ENCODE measurements at regions not wholly inside any gene's neighbourhood (a gene's known extent, or its start where the extent isn't known, plus 50 kb on each side); places are given as distances from the start of the nearest gene placed in this dataset.

DNA sequence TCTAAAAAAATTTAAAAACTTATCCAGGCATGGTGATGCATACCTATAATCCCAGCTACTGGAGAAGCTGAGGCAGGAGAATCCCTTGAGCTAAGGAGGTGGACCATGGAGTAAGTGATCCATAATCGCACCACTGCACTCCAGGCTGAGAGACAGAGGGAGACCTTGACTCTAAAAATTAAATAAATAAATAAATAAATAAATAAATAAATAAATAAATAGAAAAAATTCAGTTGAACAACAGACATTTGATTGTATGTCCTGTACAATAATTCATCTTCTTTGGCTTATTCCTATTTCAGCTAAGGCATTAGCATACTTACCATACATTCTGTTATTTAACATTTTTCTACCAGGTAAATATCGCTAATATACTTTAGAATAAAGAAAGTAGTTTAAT lies 726.1 kb upstream of the GALNTL6 start:
- Histone ChIP-seq H3K4me1 (ENCODE audit: insufficient read depth, insufficient read length) (no peaks in the 10 kb centered on the region), H3K4me3 (ENCODE audit: insufficient read length, low read depth) (no peak overlapping the region), H3K9ac (ENCODE audit: insufficient read length, low read depth) (no peak overlapping the region), H3K9me3 (ENCODE audit: insufficient read depth, low read length) (no peaks in the 10 kb centered on the region; the same call in 1 of the 2 replicates), H3K27me3 (ENCODE audit: insufficient read depth, insufficient read length) (no peaks in the 10 kb centered on the region), H3K36me3 (ENCODE audit: insufficient read depth, insufficient read length, low read length) (no peaks in the 10 kb centered on the region)
- no peak for TF ChIP-seq YY1 (IDR thresholded peaks at IDR 0.05; ENCODE audit: insufficient read depth, insufficient read length)
- no peak for TF ChIP-seq ZNF274 (IDR thresholded peaks at IDR 0.05; ENCODE audit: low read depth, low read length)
- TF ChIP-seq SUZ12 (IDR thresholded peaks at IDR 0.05; ENCODE audit: extremely low read depth, insufficient read depth, insufficient read length), result no peak
- DNase-seq (ENCODE audit: low read depth, low spot score), result no peak

DNA sequence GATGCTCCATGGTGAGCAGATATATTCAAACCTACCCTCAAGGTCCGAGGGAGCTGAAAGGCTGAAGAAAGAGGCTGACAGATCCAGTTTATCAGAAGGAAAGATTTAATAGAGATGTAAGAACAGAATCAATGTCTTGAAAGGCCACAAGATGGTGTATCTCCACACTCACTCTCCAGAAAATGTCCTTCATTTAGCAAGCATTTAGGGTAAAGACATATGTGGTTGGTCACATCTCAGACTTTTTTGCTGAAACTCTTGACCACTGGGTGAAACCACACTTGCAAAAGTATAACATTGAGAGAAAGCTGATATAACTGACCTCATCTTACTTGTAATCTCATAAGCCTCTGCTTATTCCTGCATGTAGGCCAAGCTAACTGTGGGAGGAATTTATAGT lies 745.8 kb upstream of the GALNTL6 start:
- no peaks in the 10 kb centered on the region for H3K27me3 ChIP-seq (ENCODE audit: insufficient read depth, insufficient read length)
- H3K9ac ChIP-seq (ENCODE audit: insufficient read length, low read depth), result no peak overlapping the region
- no peak overlapping the region for H3K4me3 ChIP-seq (ENCODE audit: insufficient read length, low read depth)
- TF ChIP-seq SUZ12 (IDR thresholded peaks at IDR 0.05; ENCODE audit: extremely low read depth, insufficient read depth, insufficient read length) (no peak), YY1 (IDR thresholded peaks at IDR 0.05; ENCODE audit: insufficient read depth, insufficient read length) (no peak)
- H3K9me3 ChIP-seq (ENCODE audit: insufficient read depth, low read length), result no peaks in the 10 kb centered on the region
- H3K4me1 ChIP-seq (ENCODE audit: insufficient read depth, insufficient read length), result no peaks in the 10 kb centered on the region
- DNase-seq (ENCODE audit: low read depth, low spot score), result no peak
- no peaks in the 10 kb centered on the region for H3K36me3 ChIP-seq (ENCODE audit: insufficient read depth, insufficient read length, low read length)

DNA sequence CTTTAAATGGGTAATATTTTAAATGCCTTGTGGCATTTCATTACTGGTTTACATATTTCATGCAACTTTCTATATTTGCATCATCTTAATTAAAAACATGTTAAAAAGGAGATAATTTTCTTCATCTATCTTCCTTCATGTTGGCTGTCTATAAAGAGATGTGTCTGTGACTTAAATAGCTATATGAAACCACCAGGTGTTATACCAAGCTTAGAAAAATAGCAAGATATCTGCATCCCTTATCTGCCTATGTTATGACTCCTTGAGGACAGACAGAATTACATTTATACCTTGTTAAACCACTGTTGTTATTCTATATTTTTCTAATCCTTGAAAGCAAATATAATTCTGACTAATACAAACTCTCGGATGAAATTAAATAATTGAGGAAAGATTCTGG lies 763.8 kb upstream of the GALNTL6 start:
- H3K9me3 ChIP-seq (ENCODE audit: insufficient read depth, low read length), result no peaks in the 10 kb centered on the region
- no peaks in the 10 kb centered on the region for H3K27me3 ChIP-seq (ENCODE audit: insufficient read depth, insufficient read length)
- no peak overlapping the region for H3K4me3 ChIP-seq (ENCODE audit: insufficient read length, low read depth)
- no peak overlapping the region for H3K9ac ChIP-seq (ENCODE audit: insufficient read length, low read depth)
- H3K36me3 ChIP-seq (ENCODE audit: insufficient read depth, insufficient read length, low read length), result no peaks in the 10 kb centered on the region
- TF ChIP-seq ZNF274 (IDR thresholded peaks at IDR 0.05; ENCODE audit: low read depth, low read length), result no peak
- no peak for TF ChIP-seq SUZ12 (IDR thresholded peaks at IDR 0.05; ENCODE audit: extremely low read depth, insufficient read depth, insufficient read length)
- TF ChIP-seq YY1 (IDR thresholded peaks at IDR 0.05; ENCODE audit: insufficient read depth, insufficient read length), result no peak
- DNase-seq (ENCODE audit: low read depth, low spot score), result no peak
- H3K4me1 ChIP-seq (ENCODE audit: insufficient read depth, insufficient read length), result no peaks in the 10 kb centered on the region

GRCh38 chr4:171042989-171043524 lies 770.1 kb upstream of the GALNTL6 start:
- H3K36me3 ChIP-seq (ENCODE audit: insufficient read depth, insufficient read length, low read length), result no peaks in the 10 kb centered on the region
- DNase-seq (ENCODE audit: low read depth, low spot score), result no peak
- H3K27me3 ChIP-seq (ENCODE audit: insufficient read depth, insufficient read length), result no peaks in the 10 kb centered on the region
- H3K9ac ChIP-seq (ENCODE audit: insufficient read length, low read depth), result no peak overlapping the region
- H3K4me3 ChIP-seq (ENCODE audit: insufficient read length, low read depth), result no peak overlapping the region
- TF ChIP-seq SUZ12 (IDR thresholded peaks at IDR 0.05; ENCODE audit: extremely low read depth, insufficient read depth, insufficient read length) (no peak), ZNF274 (IDR thresholded peaks at IDR 0.05; ENCODE audit: low read depth, low read length) (no peak), YY1 (IDR thresholded peaks at IDR 0.05; ENCODE audit: insufficient read depth, insufficient read length) (no peak)
- H3K4me1 ChIP-seq (ENCODE audit: insufficient read depth, insufficient read length), result no peaks in the 10 kb centered on the region
- H3K9me3 ChIP-seq (ENCODE audit: insufficient read depth, low read length), result peaks cover 6% of the 10 kb centered on the region; the same call in 1 of the 2 replicates

GRCh38 chr4:171035909-171036308 lies 777.3 kb upstream of the GALNTL6 start:
- Histone ChIP-seq H3K27me3 (ENCODE audit: insufficient read depth, insufficient read length) (no peaks in the 10 kb centered on the region), H3K9me3 (ENCODE audit: insufficient read depth, low read length) (no peaks in the 10 kb centered on the region), H3K9ac (ENCODE audit: insufficient read length, low read depth) (no peak overlapping the region), H3K4me1 (ENCODE audit: insufficient read depth, insufficient read length) (no peaks in the 10 kb centered on the region), H3K36me3 (ENCODE audit: insufficient read depth, insufficient read length, low read length) (no peaks in the 10 kb centered on the region), H3K4me3 (ENCODE audit: insufficient read length, low read depth) (no peak overlapping the region)
- TF ChIP-seq ZNF274 (IDR thresholded peaks at IDR 0.05; ENCODE audit: low read depth, low read length) (no peak), SUZ12 (IDR thresholded peaks at IDR 0.05; ENCODE audit: extremely low read depth, insufficient read depth, insufficient read length) (no peak), YY1 (IDR thresholded peaks at IDR 0.05; ENCODE audit: insufficient read depth, insufficient read length) (no peak)
- no peak for DNase-seq (ENCODE audit: low read depth, low spot score)

DNA sequence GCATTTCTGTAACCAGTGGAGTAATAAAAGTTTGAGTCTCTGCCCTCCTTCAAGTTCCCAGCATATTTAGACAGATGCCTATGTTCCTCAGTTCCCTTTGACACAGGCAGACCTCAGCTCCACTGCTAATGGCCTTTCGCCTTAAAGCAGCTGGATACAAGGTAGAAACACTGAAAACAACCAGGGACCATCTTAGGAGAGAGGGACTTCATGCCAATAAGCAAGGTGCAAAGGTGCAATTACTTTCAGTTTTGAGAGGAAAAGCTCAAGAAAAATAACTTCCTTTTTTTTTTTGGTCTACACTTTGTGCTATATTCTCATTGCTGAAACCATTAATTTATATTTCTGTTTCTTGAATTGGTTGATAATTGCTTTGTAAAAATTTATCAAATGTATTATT lies 781.9 kb upstream of the GALNTL6 start:
- no peaks in the 10 kb centered on the region for H3K4me1 ChIP-seq (ENCODE audit: insufficient read depth, insufficient read length)
- no peak overlapping the region for H3K4me3 ChIP-seq (ENCODE audit: insufficient read length, low read depth)
- H3K36me3 ChIP-seq (ENCODE audit: insufficient read depth, insufficient read length, low read length), result no peaks in the 10 kb centered on the region
- no peaks in the 10 kb centered on the region for H3K9me3 ChIP-seq (ENCODE audit: insufficient read depth, low read length)
- H3K27me3 ChIP-seq (ENCODE audit: insufficient read depth, insufficient read length), result no peaks in the 10 kb centered on the region
- H3K9ac ChIP-seq (ENCODE audit: insufficient read length, low read depth), result no peak overlapping the region
- TF ChIP-seq SUZ12 (IDR thresholded peaks at IDR 0.05; ENCODE audit: extremely low read depth, insufficient read depth, insufficient read length), result no peak
- no peak for DNase-seq (ENCODE audit: low read depth, low spot score)

DNA sequence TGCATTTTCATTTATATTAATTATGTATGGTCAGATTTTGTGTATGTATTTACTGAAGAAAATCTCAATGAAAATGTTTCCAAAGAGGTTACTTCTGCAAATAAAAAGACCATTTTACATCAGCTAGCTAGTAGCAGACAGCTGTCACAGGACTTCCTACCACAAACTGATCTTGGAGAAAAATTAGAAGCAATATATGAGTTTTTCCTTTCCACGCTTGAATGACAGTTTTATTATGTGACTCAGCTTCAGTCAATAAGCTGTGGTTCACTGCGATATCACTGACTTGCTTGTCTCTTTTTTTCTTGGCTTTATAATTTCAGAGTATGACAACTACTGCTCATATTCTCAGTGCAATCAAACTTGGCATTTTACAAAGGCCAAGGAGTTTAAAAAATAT lies 787.4 kb upstream of the GALNTL6 start:
- no peaks in the 10 kb centered on the region for H3K36me3 ChIP-seq (ENCODE audit: insufficient read depth, insufficient read length, low read length)
- no peaks in the 10 kb centered on the region for H3K4me1 ChIP-seq (ENCODE audit: insufficient read depth, insufficient read length)
- no peak overlapping the region for H3K9ac ChIP-seq (ENCODE audit: insufficient read length, low read depth)

DNA sequence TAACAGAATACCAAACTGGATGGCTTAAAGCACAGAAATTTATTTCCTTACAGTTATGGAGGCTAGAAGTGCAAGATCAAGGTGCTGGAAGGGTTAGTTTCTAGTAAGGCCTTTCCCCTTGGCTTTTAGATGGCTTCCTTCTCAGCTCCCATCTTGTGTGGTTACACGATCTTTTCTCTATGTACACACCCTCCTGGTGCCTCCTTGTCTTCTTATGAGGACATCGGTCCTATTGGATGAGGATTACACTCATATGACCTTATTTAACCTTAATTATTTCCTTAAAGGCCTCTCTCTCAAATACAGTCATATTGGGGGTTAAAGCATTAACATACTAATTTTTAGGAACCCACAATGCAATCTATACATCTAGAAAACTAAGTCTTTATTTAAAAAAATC lies 787.9 kb upstream of the GALNTL6 start:
- Histone ChIP-seq H3K4me1 (ENCODE audit: insufficient read depth, insufficient read length) (no peaks in the 10 kb centered on the region), H3K4me3 (ENCODE audit: insufficient read length, low read depth) (no peak overlapping the region), H3K36me3 (ENCODE audit: insufficient read depth, insufficient read length, low read length) (no peaks in the 10 kb centered on the region), H3K9me3 (ENCODE audit: insufficient read depth, low read length) (no peaks in the 10 kb centered on the region), H3K9ac (ENCODE audit: insufficient read length, low read depth) (no peak overlapping the region), H3K27me3 (ENCODE audit: insufficient read depth, insufficient read length) (no peaks in the 10 kb centered on the region)
- no peak for DNase-seq (ENCODE audit: low read depth, low spot score)
- TF ChIP-seq SUZ12 (IDR thresholded peaks at IDR 0.05; ENCODE audit: extremely low read depth, insufficient read depth, insufficient read length), result no peak
- TF ChIP-seq ZNF274 (IDR thresholded peaks at IDR 0.05; ENCODE audit: low read depth, low read length), result no peak
- no peak for TF ChIP-seq YY1 (IDR thresholded peaks at IDR 0.05; ENCODE audit: insufficient read depth, insufficient read length)

More for the DNA sequence above, 787.4 kb upstream of the GALNTL6 start:
- TF ChIP-seq YY1 (IDR thresholded peaks at IDR 0.05; ENCODE audit: insufficient read depth, insufficient read length) (no peak), ZNF274 (IDR thresholded peaks at IDR 0.05; ENCODE audit: low read depth, low read length) (no peak), SUZ12 (IDR thresholded peaks at IDR 0.05; ENCODE audit: extremely low read depth, insufficient read depth, insufficient read length) (no peak)
- DNase-seq (ENCODE audit: low read depth, low spot score), result no peak
- Histone ChIP-seq H3K4me3 (ENCODE audit: insufficient read length, low read depth) (no peak overlapping the region), H3K27me3 (ENCODE audit: insufficient read depth, insufficient read length) (no peaks in the 10 kb centered on the region), H3K9me3 (ENCODE audit: insufficient read depth, low read length) (no peaks in the 10 kb centered on the region)

Measured in NT2/D1 (cell line).